Immature natural killer cell (primary cell): ENCODE measurements at regions not wholly inside any gene's neighbourhood (a gene's known extent, or its start where the extent isn't known, plus 50 kb on each side); places are given as distances from the start of the nearest gene placed in this dataset.

Experiments
- DNase-seq, 3 donors: peaks; one replicate each; pipeline ENCODE4 v3.0.0; 2022; ENCODE audit warnings: mixed read lengths in 1 of 3
- H3K27ac Mint-ChIP-seq, 6 donors: one replicate each; pipeline ENCODE4 v1.8.0; 2020; ENCODE audit warnings: mixed read lengths in 6 of 6, mild to moderate bottlenecking in 5 of 6, inconsistent platforms in 4 of 6, moderate library complexity in 3 of 6
- H3K27me3 Mint-ChIP-seq, 3 donors: one replicate each; pipeline ENCODE4 v1.8.0; 2020 to 2021; ENCODE audit warnings: low read depth in 3 of 3, mild to moderate bottlenecking in 3 of 3, mixed read lengths in 3 of 3, moderate library complexity in 3 of 3, inconsistent platforms in 1 of 3
- H3K36me3 Mint-ChIP-seq, 3 donors: one replicate each; pipeline ENCODE4 v1.8.0; 2020; ENCODE audit warnings: mixed read lengths in 3 of 3, inconsistent platforms in 2 of 3, mild to moderate bottlenecking in 2 of 3
- H3K4me1 Mint-ChIP-seq, 2 donors: one replicate each; pipeline ENCODE4 v1.8.0; 2020; ENCODE audit warnings: inconsistent platforms in 2 of 2, mild to moderate bottlenecking in 2 of 2, mixed read lengths in 2 of 2, moderate library complexity in 1 of 2
- H3K4me3 Mint-ChIP-seq, 5 donors: one replicate each; pipeline ENCODE4 v1.8.0; 2020; ENCODE audit warnings: mild to moderate bottlenecking in 5 of 5, mixed read lengths in 5 of 5, inconsistent platforms in 3 of 5, moderate library complexity in 3 of 5
- H3K9me3 Mint-ChIP-seq, 6 donors: one replicate each; pipeline ENCODE4 v1.8.0; 2020; ENCODE audit warnings: mild to moderate bottlenecking in 6 of 6, mixed read lengths in 6 of 6, inconsistent platforms in 4 of 6, moderate library complexity in 3 of 6

GRCh38 chr4:188811121-188811520, 671.9 kb downstream of the TRIML1 start:
- H3K27me3 Mint-ChIP-seq = no peaks in the 10 kb centered on the region
- no peak overlapping the region for H3K4me3 Mint-ChIP-seq
- peaks cover 0 to 3% (median 0%) of the 10 kb centered on the region in 3 donors for H3K36me3 Mint-ChIP-seq
- no peak for DNase-seq
- H3K4me1 Mint-ChIP-seq = no peaks in the 10 kb centered on the region
- H3K9me3 Mint-ChIP-seq = peaks cover 2 to 27% (median 11%) of the 10 kb centered on the region in 6 donors
- no peak overlapping the region for H3K27ac Mint-ChIP-seq

DNA sequence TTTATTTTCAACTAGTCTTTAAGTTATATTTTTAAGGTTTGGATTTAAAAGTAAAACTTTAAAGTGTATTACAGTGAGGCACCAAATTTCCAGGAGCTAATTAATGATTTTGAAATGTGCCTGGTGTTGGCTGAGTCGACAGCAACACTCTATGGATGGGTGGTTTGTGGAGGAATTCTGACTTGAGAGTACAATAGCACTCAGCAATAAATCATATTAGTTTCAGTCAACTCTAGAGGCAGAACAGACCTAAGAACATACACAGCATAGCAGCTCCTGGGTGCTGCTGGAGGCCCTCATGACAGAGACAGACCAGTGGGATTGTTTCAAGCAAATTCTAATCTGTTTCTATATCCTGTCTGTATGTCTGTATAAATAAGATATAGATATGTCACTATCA, 673.4 kb downstream of the TRIML1 start:
- H3K4me1 Mint-ChIP-seq = no peaks in the 10 kb centered on the region
- H3K36me3 Mint-ChIP-seq = peaks cover 0 to 3% (median 0%) of the 10 kb centered on the region in 3 donors
- H3K27me3 Mint-ChIP-seq = peaks cover 0 to 2% (median 0%) of the 10 kb centered on the region in 3 donors
- peaks cover 3 to 35% (median 12%) of the 10 kb centered on the region in 6 donors for H3K9me3 Mint-ChIP-seq
- DNase-seq = no peak
- no peak overlapping the region for H3K4me3 Mint-ChIP-seq
- H3K27ac Mint-ChIP-seq = no peak overlapping the region

- Mint-ChIP-seq H3K27ac (no peak overlapping the region), H3K4me1 (no peaks in the 10 kb centered on the region), H3K36me3 (peaks cover 0 to 3% (median 0%) of the 10 kb centered on the region in 3 donors), H3K9me3 (peaks cover 7 to 42% (median 15%) of the 10 kb centered on the region in 6 donors), H3K4me3 (no peak overlapping the region), H3K27me3 (peaks cover 0 to 2% (median 0%) of the 10 kb centered on the region in 3 donors)
- DNase-seq = no peak
Measured at GRCh38 chr4:188818300-188818699, 679.1 kb downstream of the TRIML1 start.

DNA sequence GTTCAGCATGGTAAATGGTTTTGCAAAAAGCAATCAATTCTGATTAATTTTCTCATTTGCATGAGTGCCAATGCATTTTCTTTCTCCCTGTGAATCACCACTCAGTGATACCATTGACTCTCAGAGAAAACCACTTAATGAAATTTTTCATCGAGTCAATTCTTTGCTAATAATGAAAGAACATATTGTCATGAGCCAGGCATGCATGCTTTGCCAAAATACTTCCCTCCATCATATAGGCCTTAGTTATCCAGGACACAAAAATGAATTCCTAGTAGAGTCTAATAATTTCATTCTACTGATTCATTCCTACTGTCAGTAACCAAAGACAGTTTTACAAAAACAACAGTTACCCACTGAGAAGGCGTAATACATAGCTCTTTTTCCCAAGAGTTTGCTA, 680.0 kb downstream of the TRIML1 start:
- no peak for DNase-seq
- H3K4me1 Mint-ChIP-seq = no peaks in the 10 kb centered on the region
- H3K27ac Mint-ChIP-seq = no peak overlapping the region
- H3K27me3 Mint-ChIP-seq = peaks cover 0 to 2% (median 0%) of the 10 kb centered on the region in 3 donors
- H3K36me3 Mint-ChIP-seq = no peaks in the 10 kb centered on the region
- H3K9me3 Mint-ChIP-seq = peaks cover 2 to 37% (median 12%) of the 10 kb centered on the region in 6 donors
- no peak overlapping the region for H3K4me3 Mint-ChIP-seq

DNA sequence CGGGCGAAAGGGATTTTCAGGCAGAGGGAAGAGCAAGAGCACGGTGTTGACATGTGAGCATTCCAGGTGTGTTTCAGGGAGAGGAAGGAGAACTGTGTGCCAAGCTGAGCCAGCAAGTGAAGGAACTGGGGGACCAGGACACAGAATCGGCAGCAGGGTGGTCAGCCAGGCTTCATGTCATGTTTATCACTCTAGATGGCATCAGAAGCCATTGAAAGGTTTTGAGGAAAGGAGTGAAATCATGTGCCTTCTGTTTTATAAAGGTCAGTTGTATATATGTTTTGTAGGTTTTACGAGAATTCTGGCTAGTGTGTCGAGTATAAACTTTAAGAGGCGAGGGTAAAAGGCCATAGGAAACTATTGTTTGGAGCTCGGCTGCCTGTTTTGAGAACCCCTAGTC, 682.3 kb downstream of the TRIML1 start:
- no peaks in the 10 kb centered on the region for H3K4me1 Mint-ChIP-seq
- no peak overlapping the region for H3K27ac Mint-ChIP-seq
- peaks cover 6 to 35% (median 15%) of the 10 kb centered on the region in 6 donors for H3K9me3 Mint-ChIP-seq
- DNase-seq = no peak
- H3K27me3 Mint-ChIP-seq = no peaks in the 10 kb centered on the region
- no peaks in the 10 kb centered on the region for H3K36me3 Mint-ChIP-seq
- no peak overlapping the region for H3K4me3 Mint-ChIP-seq

GRCh38 chr4:188822698-188823097, 683.5 kb downstream of the TRIML1 start:
- H3K27ac Mint-ChIP-seq = no peak overlapping the region
- no peaks in the 10 kb centered on the region for H3K4me1 Mint-ChIP-seq
- no peaks in the 10 kb centered on the region for H3K36me3 Mint-ChIP-seq
- H3K27me3 Mint-ChIP-seq = no peaks in the 10 kb centered on the region
- peaks cover 6 to 32% (median 14%) of the 10 kb centered on the region in 6 donors for H3K9me3 Mint-ChIP-seq
- no peak overlapping the region for H3K4me3 Mint-ChIP-seq
- DNase-seq = no peak

DNA sequence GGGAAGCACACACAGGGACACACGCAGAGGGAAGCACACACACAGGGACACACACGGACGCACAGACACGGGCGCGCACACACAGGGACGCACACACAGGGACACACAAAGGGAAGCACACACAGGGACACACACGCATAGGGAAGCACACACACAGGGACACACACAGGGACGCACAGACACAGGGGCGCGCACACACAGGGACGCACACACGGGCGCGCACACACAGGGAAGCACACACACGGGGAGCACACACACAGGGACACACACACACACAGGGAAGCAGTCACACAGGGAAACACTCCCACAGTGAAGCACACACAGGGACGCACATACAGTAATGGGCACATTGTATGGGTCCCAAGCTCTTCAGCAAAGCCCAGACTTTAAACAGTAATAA, 685.3 kb downstream of the TRIML1 start:
- no peak overlapping the region for H3K27ac Mint-ChIP-seq
- peaks cover 4 to 33% (median 14%) of the 10 kb centered on the region in 6 donors for H3K9me3 Mint-ChIP-seq
- no peak overlapping the region for H3K4me3 Mint-ChIP-seq
- no peak for DNase-seq
- H3K4me1 Mint-ChIP-seq = no peaks in the 10 kb centered on the region
- H3K27me3 Mint-ChIP-seq = no peaks in the 10 kb centered on the region
- H3K36me3 Mint-ChIP-seq = no peaks in the 10 kb centered on the region

DNA sequence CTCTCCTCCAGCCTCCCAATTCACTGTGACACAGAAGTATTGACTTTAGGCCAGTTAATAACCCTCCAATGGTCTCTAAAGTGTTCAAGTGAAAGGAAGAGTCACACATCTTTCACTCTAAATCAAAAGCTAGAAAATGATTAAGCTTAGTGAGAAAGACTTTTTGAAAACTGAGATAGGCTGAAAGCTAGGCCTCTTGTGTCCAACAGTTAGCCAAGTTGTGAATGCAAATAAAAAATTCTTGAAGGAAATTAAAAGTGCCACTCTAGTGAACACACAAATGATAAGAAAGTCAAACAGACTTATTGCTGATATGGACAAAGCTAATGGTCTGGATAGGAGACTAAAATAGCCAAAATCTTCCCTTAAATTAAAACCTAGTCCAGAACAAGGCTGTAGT, 687.2 kb downstream of the TRIML1 start:
- peaks cover 9 to 41% (median 20%) of the 10 kb centered on the region in 6 donors for H3K9me3 Mint-ChIP-seq
- no peak overlapping the region for H3K27ac Mint-ChIP-seq
- no peaks in the 10 kb centered on the region for H3K27me3 Mint-ChIP-seq

DNA sequence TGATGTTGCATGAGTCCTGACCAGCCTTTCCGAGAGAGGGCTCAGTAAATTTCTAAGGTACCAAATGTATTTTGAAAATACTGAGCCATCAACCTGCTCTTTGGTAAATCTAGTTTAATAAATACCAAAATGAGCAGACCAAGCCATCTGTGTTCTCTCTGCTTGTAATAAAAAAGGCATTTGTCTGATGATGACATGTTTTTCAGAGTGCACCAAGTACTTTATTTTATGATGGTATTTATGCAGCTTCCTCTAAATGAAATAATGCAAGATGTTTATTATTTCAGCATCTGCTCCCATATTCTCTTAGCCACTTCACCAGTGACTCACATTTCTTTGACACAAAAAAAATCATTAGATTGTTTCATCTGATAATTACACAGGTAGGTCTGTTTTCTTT, 700.5 kb downstream of the TRIML1 start:
- H3K27ac Mint-ChIP-seq = no peak overlapping the region
- no peak overlapping the region for H3K4me3 Mint-ChIP-seq
- H3K9me3 Mint-ChIP-seq = peaks cover 10 to 35% (median 23%) of the 10 kb centered on the region in 6 donors
- no peaks in the 10 kb centered on the region for H3K4me1 Mint-ChIP-seq
- no peak for DNase-seq
- no peaks in the 10 kb centered on the region for H3K27me3 Mint-ChIP-seq
- no peaks in the 10 kb centered on the region for H3K36me3 Mint-ChIP-seq

More for the DNA sequence above, 687.2 kb downstream of the TRIML1 start:
- Mint-ChIP-seq H3K4me3 (no peak overlapping the region), H3K4me1 (no peaks in the 10 kb centered on the region), H3K36me3 (no peaks in the 10 kb centered on the region)
- no peak for DNase-seq

DNA sequence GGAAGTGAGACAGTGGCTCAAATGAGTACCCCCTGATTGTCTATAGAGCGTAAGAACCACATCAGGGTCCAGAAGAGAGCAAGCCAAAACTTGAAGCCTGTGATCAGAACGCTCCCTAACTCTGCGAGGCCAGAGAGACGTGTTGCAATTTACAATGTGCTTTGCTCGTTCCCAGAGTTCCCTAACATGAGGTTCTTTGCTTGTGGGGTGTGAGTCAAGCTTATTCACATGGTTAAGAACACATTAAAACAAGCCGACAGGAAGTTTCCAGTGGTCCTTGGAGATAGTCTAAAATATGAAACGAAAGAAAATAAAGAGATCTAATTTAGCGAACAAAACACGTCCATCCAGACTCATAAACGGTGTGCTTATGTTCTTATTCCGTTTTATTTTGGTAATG, 702.3 kb downstream of the TRIML1 start:
- Mint-ChIP-seq H3K4me3 (no peak overlapping the region), H3K27me3 (no peaks in the 10 kb centered on the region), H3K36me3 (peaks cover 4% of the 10 kb centered on the region in 3 donors), H3K9me3 (peaks cover 16 to 46% (median 31%) of the 10 kb centered on the region in 6 donors), H3K27ac (no peak overlapping the region), H3K4me1 (no peaks in the 10 kb centered on the region)
- no peak for DNase-seq

- no peak overlapping the region for H3K27ac Mint-ChIP-seq
- no peaks in the 10 kb centered on the region for H3K27me3 Mint-ChIP-seq
- H3K4me3 Mint-ChIP-seq = no peak overlapping the region
- DNase-seq = no peak
- peaks cover 6 to 55% (median 35%) of the 10 kb centered on the region in 6 donors for H3K9me3 Mint-ChIP-seq
- H3K4me1 Mint-ChIP-seq = no peaks in the 10 kb centered on the region
- H3K36me3 Mint-ChIP-seq = peaks cover 0 to 5% (median 0%) of the 10 kb centered on the region in 3 donors
Measured at GRCh38 chr4:188854436-188854835, 715.2 kb downstream of the TRIML1 start.

GRCh38 chr4:188858696-188859095, 719.5 kb downstream of the TRIML1 start:
- Mint-ChIP-seq H3K9me3 (peaks cover 15 to 56% (median 37%) of the 10 kb centered on the region in 6 donors), H3K36me3 (no peaks in the 10 kb centered on the region), H3K27me3 (peaks cover 0 to 1% (median 0%) of the 10 kb centered on the region in 3 donors), H3K4me1 (no peaks in the 10 kb centered on the region), H3K4me3 (no peak overlapping the region), H3K27ac (no peak overlapping the region)
- DNase-seq = no peak

DNA sequence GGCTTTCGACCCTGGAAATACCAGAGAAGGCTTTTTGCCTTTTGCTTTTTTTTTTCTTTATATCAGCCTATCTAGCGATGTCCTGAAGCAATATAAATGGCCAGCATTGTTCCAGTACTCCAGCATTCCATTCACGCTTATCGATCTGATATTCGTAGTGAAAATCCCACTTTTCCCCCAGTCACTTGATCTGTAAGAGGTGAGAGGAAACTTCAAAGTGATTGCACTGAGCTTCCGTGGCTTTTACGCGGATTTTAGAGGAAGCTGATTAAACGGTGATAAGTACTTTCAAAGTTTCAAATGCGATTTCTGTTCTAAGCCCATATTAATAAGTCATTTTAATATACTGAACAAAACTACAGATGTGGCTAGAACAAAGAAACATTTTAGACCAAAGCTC, 725.5 kb downstream of the TRIML1 start:
- H3K9me3 Mint-ChIP-seq = peaks cover 17 to 66% (median 41%) of the 10 kb centered on the region in 6 donors
- H3K27ac Mint-ChIP-seq = no peak overlapping the region
- peaks cover 0 to 8% (median 0%) of the 10 kb centered on the region in 3 donors for H3K36me3 Mint-ChIP-seq
- no peaks in the 10 kb centered on the region for H3K4me1 Mint-ChIP-seq
- no peak overlapping the region for H3K4me3 Mint-ChIP-seq
- DNase-seq = no peak
- H3K27me3 Mint-ChIP-seq = peaks cover 0 to 2% (median 1%) of the 10 kb centered on the region in 3 donors

GRCh38 chr4:188867796-188868195, 728.6 kb downstream of the TRIML1 start:
- peaks cover 18 to 66% (median 42%) of the 10 kb centered on the region in 6 donors for H3K9me3 Mint-ChIP-seq
- no peak for DNase-seq
- H3K27ac Mint-ChIP-seq = no peak overlapping the region
- peaks cover 0 to 4% (median 2%) of the 10 kb centered on the region in 3 donors for H3K27me3 Mint-ChIP-seq
- H3K4me1 Mint-ChIP-seq = no peaks in the 10 kb centered on the region
- H3K4me3 Mint-ChIP-seq = no peak overlapping the region
- H3K36me3 Mint-ChIP-seq = peaks cover 0 to 8% (median 0%) of the 10 kb centered on the region in 3 donors

DNA sequence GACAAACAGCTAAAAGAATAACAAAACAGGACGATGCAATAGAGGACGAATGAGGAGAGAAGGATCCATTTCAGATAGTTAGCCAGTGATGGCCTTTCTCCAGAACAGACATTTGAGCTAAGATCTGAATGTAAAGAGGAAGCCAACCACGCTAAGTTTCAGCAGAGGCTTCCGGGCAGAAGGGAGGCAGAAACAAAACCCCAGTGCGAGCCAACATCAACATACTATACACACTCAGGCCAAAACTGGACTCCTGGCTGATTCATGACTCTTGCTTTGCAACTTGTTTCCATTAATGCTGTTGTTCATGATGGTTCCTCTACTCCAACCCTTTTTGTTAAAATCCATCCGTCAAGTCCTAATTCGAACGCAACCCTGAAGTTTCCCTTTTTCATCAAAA, 730.3 kb downstream of the TRIML1 start:
- H3K4me1 Mint-ChIP-seq = no peaks in the 10 kb centered on the region
- no peak for DNase-seq
- H3K4me3 Mint-ChIP-seq = no peak overlapping the region
- no peak overlapping the region for H3K27ac Mint-ChIP-seq
- peaks cover 0 to 4% (median 2%) of the 10 kb centered on the region in 3 donors for H3K27me3 Mint-ChIP-seq
- H3K36me3 Mint-ChIP-seq = peaks cover 0 to 8% (median 0%) of the 10 kb centered on the region in 3 donors
- H3K9me3 Mint-ChIP-seq = peaks cover 12 to 56% (median 36%) of the 10 kb centered on the region in 6 donors
